ENCODE measurements at regions not wholly inside any gene's neighbourhood (a gene's known extent, or its start where the extent isn't known, plus 50 kb on each side); places are given as distances from the start of the nearest gene placed in this dataset.

DNA sequence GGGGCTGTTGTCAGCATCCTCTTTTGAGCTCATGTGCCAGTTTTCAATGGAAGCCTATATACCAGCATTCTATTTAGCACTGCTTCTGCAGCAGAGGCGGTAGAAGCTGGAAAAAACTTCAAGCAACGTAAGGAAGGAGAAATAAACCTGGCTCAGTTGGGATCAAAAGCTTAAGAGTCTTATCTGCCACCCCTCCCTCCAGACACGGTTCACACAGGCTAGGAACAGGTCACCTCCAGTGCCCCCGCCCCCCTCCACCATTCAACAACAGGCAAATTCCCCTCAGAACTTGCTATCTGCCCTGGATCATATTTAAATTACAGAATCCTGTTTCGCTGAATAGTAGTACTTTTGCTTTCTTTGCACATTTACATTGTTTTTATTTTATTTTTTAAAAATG, 384.8 kb upstream of the PKDCC start:
- no peak overlapping the region for H3K27ac Mint-ChIP-seq (ENCODE audit: unreplicated experiment)
- peaks cover 4% of the 10 kb centered on the region for H3K9me3 Mint-ChIP-seq (ENCODE audit: unreplicated experiment)
- H3K27me3 Mint-ChIP-seq (ENCODE audit: unreplicated experiment), result peaks cover 15% of the 10 kb centered on the region
- no peaks in the 10 kb centered on the region for H3K36me3 Mint-ChIP-seq (ENCODE audit: unreplicated experiment)
- no peaks in the 10 kb centered on the region for H3K4me1 Mint-ChIP-seq (ENCODE audit: unreplicated experiment)
- no peak overlapping the region for H3K4me3 Mint-ChIP-seq (ENCODE audit: unreplicated experiment)
- TF ChIP-seq, protein P1, sequence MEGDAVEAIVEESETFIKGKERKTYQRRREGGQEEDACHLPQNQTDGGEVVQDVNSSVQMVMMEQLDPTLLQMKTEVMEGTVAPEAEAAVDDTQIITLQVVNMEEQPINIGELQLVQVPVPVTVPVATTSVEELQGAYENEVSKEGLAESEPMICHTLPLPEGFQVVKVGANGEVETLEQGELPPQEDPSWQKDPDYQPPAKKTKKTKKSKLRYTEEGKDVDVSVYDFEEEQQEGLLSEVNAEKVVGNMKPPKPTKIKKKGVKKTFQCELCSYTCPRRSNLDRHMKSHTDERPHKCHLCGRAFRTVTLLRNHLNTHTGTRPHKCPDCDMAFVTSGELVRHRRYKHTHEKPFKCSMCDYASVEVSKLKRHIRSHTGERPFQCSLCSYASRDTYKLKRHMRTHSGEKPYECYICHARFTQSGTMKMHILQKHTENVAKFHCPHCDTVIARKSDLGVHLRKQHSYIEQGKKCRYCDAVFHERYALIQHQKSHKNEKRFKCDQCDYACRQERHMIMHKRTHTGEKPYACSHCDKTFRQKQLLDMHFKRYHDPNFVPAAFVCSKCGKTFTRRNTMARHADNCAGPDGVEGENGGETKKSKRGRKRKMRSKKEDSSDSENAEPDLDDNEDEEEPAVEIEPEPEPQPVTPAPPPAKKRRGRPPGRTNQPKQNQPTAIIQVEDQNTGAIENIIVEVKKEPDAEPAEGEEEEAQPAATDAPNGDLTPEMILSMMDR (IDR thresholded peaks at IDR 0.05), result no peak
- no peak for DNase-seq (ENCODE audit: extremely low spot score, unreplicated experiment)

DNA sequence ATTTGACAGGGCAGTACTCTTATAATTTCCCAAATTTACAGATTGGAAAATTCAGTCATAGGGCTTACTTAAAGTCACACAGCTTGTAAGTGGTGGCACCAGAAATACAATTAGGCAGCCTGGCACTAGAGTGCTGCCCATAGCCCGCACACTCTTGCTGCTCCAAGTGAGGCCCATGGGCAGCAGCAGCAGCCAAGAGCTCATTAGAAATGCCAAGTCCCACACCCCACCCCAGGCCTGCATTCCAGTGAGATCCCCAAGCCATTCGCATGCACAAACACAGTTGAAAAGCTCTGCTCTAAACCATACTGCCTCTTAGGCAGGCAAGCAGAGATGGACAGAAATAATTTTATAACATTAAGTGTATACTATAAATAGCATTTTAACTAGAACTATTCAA, 379.3 kb upstream of the PKDCC start:
- Mint-ChIP-seq H3K36me3 (ENCODE audit: unreplicated experiment) (no peaks in the 10 kb centered on the region), H3K27me3 (ENCODE audit: unreplicated experiment) (peaks cover 40% of the 10 kb centered on the region), H3K9me3 (ENCODE audit: unreplicated experiment) (no peaks in the 10 kb centered on the region), H3K4me3 (ENCODE audit: unreplicated experiment) (no peak overlapping the region), H3K27ac (ENCODE audit: unreplicated experiment) (no peak overlapping the region), H3K4me1 (ENCODE audit: unreplicated experiment) (no peaks in the 10 kb centered on the region)
- TF ChIP-seq, protein P1 (IDR thresholded peaks at IDR 0.05), result no peak
- DNase-seq (ENCODE audit: extremely low spot score, unreplicated experiment), result no peak

DNA sequence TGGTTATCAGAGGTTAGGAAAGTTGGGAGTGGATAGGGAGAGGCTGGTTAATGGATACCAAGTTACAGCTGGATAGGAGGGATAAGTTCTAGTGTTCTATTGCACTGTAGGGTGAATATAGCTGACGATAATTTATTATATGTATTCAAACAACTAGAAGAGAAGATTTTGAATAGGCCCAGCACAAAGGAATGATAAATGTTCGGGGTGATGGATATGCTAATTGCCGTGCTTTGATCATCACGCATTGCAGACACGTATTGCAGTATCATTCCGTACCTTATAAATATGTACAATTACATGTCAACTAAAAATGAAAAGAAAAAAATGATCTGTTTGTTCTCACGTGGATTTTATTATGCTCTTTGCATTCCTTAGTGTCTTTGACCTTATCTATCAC, 369.2 kb upstream of the PKDCC start:
- TF ChIP-seq, protein P1 (IDR thresholded peaks at IDR 0.05), result no peak
- Mint-ChIP-seq H3K4me1 (ENCODE audit: unreplicated experiment) (no peaks in the 10 kb centered on the region), H3K4me3 (ENCODE audit: unreplicated experiment) (no peak overlapping the region), H3K9me3 (ENCODE audit: unreplicated experiment) (no peaks in the 10 kb centered on the region), H3K27me3 (ENCODE audit: unreplicated experiment) (peaks cover 39% of the 10 kb centered on the region), H3K27ac (ENCODE audit: unreplicated experiment) (no peak overlapping the region), H3K36me3 (ENCODE audit: unreplicated experiment) (no peaks in the 10 kb centered on the region)
- no peak for DNase-seq (ENCODE audit: extremely low spot score, unreplicated experiment)

DNA sequence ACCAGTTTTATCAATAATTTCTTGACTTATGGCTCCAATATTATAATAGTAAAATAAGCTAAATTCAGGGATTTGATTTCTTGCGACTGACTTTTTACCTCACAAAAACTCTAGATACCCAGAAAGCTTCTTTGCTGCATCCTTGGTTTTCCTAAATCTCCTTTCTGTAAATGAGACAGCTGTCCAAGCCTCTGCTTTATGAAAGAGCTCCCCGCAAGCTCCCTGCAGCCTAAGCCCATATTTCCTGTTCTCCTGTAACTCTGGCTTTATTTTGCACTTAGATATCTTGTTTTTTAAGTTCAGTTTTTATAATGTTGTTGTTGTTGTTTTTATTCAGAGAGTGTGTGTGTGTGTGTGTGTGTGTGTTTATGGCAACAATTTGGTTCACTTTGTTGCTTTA, 361.7 kb upstream of the PKDCC start:
- H3K27ac Mint-ChIP-seq (ENCODE audit: unreplicated experiment), result no peak overlapping the region
- TF ChIP-seq, protein P1 (IDR thresholded peaks at IDR 0.05), result no peak
- DNase-seq (ENCODE audit: extremely low spot score, unreplicated experiment), result no peak
- no peaks in the 10 kb centered on the region for H3K9me3 Mint-ChIP-seq (ENCODE audit: unreplicated experiment)
- no peak overlapping the region for H3K4me3 Mint-ChIP-seq (ENCODE audit: unreplicated experiment)
- H3K4me1 Mint-ChIP-seq (ENCODE audit: unreplicated experiment), result no peaks in the 10 kb centered on the region
- H3K27me3 Mint-ChIP-seq (ENCODE audit: unreplicated experiment), result peaks cover 30% of the 10 kb centered on the region
- no peaks in the 10 kb centered on the region for H3K36me3 Mint-ChIP-seq (ENCODE audit: unreplicated experiment)

DNA sequence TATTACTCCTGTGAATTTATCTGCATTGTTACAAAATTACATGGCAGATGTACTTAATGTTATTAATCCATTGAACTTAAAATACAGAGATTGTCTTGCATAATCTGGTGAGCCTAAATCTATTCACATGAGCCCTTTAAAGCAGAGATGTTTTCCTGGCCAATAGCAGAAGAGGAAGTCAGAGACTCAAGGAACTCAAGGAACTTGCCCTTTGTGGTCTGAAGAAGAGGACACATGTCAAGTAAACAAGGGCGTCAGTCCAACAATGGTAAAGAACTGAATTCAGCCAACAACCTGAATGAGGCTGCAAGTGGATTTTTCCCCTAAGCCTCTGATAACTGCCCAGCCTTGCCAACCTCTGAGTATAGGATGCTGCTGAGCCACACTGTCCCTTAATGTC, 356.3 kb upstream of the PKDCC start:
- Mint-ChIP-seq H3K27ac (ENCODE audit: unreplicated experiment) (no peak overlapping the region), H3K36me3 (ENCODE audit: unreplicated experiment) (no peaks in the 10 kb centered on the region), H3K9me3 (ENCODE audit: unreplicated experiment) (no peaks in the 10 kb centered on the region), H3K4me1 (ENCODE audit: unreplicated experiment) (no peaks in the 10 kb centered on the region), H3K27me3 (ENCODE audit: unreplicated experiment) (peaks cover 19% of the 10 kb centered on the region), H3K4me3 (ENCODE audit: unreplicated experiment) (no peak overlapping the region)
- TF ChIP-seq, protein P1 (IDR thresholded peaks at IDR 0.05), result no peak
- DNase-seq (ENCODE audit: extremely low spot score, unreplicated experiment), result no peak
